GM21515 (cell line): ENCODE measurements at regions not wholly inside any gene's neighbourhood (a gene's known extent, or its start where the extent isn't known, plus 50 kb on each side); places are given as distances from the start of the nearest gene placed in this dataset.

Source experiments
- ATAC-seq: cut with Tn5 transposase; IDR thresholded peaks from one replicate; pipeline ENCODE4 v1.9.1; 2021; ENCODE audit not compliant: unreplicated experiment

GRCh38 chr2:51105811-51106210 lies 73.9 kb upstream of the NRXN1 start:
- ATAC-seq, result no peak

- ATAC-seq, result no peak
Measured at GRCh38 chr2:51103205-51103604, 71.3 kb upstream of the NRXN1 start.

GRCh38 chr2:51093016-51093415 lies 61.1 kb upstream of the NRXN1 start:
- ATAC-seq, result no peak

GRCh38 chr2:51085420-51086068 lies 53.6 kb upstream of the NRXN1 start:
- ATAC-seq, result no peak

- no peak for ATAC-seq
Measured at GRCh38 chr2:51084750-51085149, 52.8 kb upstream of the NRXN1 start.
